Globus pallidus (tissue), 1 donor: ENCODE measurements at regions not wholly inside any gene's neighbourhood (a gene's known extent, or its start where the extent isn't known, plus 50 kb on each side); places are given as distances from the start of the nearest gene placed in this dataset.

Experiments
- DNase-seq: peaks from one replicate; pipeline ENCODE4 v3.0.0-alpha.2; 2015; ENCODE audit warnings: low spot score

DNA sequence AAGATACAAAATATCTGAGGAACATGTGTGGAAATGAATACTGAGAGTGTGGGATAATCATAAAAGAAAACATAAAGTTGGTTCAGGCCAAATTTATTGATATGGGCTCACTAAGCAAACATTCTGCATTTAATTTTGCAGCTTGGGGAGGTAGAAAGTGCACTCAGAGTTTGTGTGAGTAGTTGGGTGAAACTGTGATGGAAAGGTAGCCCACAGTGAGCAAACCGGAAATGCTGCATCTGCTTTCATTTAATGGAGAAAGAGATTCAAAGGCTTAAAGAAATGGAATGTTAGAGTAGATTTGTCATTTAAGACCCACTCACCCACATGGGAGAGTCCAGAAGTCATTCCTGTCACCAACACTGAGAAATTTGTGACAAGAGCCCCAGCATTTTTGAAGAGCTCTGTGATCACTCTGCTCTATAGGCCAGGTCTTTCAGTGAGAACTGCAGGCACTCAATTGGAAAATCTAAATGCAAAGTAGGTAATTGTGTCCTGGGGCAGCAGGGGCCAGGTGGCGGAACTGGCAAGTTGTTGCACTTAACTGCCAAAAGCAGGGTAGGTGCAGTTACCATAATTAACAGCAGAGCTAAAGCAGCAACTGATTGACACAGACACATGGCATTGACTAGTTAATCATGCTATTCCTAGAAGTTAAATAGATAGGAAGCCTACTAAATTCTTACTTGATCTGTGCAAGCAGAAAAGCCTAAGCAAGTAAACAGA, 1228.3 kb upstream of the PCDH20 start:
- no peak for DNase-seq

DNA sequence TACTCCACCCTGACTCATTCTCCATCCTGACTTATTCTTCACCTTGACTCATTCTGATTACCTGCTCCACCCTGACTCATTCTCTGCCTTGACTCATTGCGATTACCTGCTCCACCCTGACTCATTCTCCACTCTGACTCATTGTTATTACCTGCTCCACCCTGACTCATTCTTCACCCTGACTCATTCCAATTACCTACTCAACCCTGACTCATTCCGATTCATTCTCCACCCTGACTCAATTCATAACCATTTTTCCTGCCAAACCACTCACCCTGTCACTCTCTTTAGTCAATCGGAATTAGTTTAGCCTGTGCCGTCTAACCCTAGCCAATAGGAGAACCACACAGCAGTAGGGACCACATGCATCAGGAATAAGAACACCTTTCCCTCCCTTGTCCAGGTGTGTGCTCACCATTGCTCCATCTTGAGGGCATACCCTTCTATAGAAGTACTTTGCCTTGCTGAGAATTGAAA, 1227.4 kb upstream of the PCDH20 start:
- DNase-seq = no peak

DNA sequence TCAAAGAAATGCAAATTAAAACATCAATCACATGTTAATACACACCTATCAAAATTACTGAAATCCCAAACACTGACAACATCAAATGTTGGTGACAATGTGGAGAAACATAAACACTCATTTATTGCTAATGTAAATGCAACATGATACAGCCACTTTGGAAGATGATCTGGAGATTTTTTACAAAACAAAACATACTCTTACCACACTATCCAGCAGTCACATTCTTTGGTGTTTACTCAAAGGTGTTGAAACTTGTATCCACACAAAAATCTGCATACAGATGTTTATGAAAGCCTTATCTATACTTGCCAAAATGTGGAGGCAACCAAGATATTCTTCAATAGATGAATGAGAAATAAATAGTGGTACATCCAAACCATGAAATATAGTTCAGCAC, 1219.5 kb upstream of the PCDH20 start:
- DNase-seq = no peak

DNA sequence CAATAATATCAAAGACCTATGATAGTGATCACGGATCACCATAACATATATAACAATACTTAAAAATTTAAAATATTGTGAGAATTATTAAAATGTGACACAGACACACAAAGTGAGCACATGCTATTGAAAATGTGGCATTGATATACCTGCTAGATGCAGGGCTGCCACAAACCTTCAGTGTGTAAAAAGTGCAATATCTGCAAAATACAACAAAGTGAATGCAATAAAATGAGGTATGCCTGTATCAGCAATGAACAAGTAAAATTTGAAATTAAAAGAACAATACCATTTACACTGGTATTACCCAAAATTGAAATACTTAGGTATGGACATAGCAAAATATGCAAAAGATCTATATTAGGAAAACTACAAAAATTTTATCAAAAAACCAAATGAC, 1217.8 kb upstream of the PCDH20 start:
- no peak for DNase-seq

DNA sequence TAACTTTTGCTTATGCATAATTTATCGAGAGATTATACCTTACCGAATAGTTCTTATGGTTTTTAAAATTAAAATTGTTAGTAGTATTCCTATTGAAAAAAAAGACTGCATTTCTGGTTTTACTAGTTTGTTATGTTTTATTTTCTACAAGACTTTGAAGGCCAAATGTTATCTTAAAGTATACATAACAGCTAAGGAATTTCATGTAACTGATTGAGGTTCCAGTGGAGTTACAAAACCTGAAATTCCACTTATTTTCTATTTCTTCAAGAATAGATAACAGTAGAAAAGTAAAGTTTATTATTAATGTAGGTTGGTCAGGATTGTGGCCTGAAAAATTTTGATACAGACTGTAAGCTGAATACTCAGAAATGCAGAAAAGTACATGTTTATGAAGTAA, 1216.0 kb upstream of the PCDH20 start:
- no peak for DNase-seq

DNA sequence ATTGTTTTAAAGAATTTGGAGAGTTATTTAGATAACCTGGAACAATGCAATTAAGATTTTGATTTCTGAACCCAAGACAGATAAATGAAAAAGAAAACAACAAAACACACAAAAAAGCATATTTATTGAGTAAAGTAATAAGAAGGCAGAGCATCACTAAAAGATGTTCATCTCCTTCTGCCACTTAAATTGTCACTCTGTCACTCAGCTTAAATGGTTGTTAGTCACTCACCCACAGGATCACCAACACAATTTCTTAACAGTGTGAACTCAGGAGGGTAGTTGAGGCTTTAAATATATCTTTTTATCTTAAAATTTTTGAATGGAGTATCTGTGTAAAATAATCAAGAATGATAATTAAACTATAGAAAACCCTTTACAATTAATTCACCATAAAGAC, 1215.5 kb upstream of the PCDH20 start:
- no peak for DNase-seq

DNA sequence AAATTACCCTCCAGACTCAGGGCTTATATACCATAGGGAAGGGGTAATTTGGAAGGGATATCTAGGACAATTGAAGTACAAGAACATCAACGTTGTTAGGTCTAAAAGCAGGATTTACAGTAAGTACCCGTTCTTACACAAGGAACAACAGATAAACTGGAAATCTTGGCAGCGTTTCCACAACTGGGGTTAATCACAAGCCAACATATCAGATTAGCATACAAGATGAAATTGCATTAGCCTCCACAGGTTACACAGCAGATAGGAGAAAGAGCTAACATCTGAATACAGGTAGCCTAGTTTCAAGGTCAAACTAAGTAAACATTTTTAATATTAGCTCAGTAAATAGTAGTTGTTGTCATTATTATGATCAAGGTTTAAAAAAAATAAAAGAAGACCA, 1214.0 kb upstream of the PCDH20 start:
- no peak for DNase-seq

DNA sequence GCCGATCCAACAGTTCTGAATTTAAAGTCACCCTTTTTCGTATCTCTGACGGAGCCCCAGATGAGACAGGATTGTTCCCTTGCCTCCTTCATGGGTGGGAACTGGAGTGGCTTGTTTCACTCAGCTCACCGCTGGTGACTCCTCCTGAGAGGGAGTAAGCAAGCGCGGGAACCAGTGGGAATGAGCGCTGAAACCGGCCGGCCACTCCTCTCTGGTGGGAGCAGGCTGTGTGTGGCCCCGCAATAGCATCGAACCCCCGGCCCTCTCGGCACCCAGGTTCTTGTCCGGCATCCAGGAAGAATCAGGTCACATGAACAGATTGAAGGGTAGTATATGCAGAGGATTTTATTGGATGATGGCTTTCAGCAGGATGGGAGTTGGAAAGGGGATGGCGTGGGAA, 1211.6 kb upstream of the PCDH20 start:
- DNase-seq = no peak

DNA sequence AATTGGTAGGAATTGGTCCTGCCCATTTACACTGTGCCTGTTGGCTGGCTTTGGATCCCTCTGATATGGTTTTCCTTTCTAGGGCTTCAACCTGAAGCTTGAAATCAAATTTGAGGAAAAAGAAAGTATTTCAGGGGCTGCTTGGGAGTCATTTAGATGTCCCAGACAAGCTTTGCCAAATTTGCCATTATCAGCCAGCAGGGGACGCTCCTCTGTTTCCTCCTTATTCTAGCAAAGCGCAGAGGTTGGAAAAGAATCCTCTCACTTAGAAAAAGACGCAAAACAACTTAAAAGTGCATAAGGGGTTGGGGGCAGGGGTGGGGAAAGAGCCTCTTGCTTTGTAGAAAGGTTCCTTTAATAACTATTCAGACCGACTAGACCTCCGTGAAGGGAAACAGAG, 1211.1 kb upstream of the PCDH20 start:
- no peak for DNase-seq

DNA sequence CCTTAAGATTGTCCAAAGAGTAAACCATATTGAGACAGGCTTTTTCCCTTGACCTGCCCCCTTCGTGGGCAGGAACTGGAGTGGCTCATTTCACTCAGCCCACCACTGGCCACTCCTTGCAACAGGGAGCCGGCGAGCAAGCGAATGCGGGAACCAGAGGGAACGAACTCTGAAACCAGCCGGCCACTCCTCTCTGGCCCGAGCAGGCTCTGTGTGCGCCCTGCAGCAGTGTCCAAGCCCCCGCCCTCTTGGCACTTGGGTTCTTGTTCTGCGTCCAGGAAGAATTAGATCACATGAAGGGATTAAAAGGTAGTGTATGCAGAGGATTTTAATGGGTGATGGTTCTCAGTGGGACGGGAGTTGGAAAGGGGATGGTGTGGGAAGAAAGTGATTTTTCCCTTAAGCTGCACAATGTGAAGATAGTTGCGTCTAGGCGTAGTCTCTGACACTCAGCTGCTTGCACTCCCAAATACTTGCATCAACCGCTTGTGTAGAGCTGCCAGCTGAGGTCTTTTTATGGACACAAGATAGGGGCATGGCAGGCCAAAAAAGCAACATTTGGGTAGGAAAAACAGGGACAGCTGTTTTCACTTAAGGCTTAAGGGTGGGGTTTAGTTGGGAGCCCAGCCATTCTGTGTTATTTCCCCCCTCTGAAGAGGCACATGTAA, 1209.7 kb upstream of the PCDH20 start:
- DNase-seq = no peak

DNA sequence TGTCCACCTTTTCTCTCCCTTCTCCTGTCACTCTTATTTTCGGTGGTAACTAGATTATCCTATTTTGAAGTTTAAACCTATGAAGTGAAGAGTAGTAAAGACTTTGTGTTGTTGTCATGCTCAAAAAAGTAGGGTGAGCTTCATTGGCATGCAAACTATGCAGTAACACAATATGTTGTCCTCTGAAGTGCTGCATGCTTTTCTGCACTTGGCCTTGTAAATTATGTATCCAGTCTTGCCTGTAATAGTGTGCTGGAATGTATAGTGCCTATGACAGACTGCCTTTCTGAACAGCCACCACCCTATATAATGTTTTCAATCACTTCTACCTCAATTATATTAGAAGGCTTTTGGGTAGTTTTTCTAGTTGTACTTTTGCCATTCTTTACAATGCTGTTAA, 1198.2 kb upstream of the PCDH20 start:
- no peak for DNase-seq

DNA sequence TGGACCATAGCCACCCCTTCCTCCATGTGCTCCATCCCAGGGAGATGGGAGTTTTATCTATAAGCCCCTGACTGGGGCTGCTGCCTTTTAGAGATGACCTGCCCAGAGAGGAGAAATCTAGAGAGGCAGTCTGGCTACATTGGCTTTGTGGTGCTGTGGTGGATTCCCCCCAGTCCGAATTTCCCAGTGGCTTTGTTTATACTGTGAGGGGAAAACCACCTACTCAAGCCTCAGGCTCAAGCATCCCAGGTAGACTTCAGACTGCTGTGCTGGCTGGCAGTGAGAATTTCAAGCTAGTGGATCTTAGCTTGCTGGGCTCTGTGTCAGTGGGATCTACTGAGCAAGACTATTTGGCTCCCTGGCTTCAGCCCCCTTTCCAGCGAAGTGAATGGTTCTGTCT, 1195.7 kb upstream of the PCDH20 start:
- no peak for DNase-seq

DNA sequence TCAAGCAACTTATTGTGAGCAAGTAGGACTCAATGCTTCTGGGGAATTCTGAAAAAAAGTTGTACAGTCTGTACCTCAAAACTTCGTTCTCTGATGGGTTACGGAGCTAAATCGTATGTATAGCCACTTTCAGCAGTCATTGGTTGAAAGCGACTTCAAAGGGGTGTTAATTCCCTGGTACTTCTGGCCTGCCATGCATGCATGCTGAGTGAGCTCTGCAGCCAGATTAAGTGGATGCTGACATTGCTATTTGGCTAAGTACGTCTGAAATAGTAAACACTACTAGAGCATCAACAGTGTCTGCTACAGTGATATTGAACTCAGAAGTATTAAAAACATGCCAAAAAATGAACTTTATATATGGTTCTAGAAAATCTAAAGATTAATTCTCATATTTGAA, 1183.1 kb upstream of the PCDH20 start:
- DNase-seq = no peak

DNA sequence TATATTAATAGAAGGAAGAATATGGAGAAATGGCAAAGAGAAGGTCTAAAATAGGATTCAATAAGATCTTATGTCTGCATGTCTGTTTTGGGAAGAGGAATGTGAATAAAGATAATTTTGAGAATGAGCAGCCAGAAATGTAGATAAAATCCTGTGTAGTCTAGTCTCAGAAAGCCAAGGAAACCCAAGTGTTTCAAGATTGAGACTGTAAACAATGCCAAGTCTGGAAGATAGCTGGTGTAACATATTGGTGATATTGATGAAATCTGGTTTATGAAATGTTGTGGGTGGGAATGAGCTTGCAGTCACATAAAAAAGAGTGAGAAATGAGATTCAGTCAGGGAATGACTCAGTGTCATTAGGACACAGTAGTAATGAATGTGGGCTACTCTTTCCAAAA, 1180.3 kb upstream of the PCDH20 start:
- no peak for DNase-seq

DNA sequence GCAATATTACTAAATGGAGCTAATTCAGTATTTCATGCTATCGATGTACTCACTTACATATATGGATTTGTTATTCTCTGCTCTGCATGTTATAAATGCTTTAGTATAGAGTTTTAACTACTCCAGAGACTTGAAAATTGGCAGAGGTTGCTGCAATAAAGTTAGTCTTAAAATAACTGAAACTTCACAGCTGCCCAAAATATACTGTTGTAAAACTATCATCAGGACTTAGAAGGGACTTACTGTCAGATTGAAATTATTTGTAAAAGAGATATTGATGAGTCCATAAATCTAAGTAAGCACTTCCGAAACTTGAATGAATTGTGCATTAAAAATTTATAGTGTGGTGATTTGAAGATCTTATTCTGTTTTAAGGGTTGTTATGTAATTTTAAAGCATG, 1178.2 kb upstream of the PCDH20 start:
- no peak for DNase-seq

DNA sequence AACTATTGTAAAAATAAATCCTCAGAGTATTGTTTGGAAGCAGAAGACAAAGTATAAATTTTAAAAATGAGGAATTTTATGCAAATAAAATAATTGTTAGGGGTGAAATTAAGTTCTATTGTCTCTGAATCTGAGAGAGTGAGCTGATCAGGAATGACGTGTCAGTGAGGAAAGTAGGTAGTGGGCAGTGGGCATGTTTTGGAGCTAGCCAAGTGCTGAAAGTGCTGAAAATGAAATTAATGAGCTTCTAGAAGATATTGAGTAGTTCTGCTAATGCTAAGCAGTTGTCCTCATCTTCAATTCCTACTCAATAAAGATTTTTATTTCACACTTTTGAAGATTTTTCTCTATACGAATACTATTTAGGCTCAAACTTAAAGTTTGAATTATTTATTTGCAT, 1167.8 kb upstream of the PCDH20 start:
- DNase-seq = no peak

DNA sequence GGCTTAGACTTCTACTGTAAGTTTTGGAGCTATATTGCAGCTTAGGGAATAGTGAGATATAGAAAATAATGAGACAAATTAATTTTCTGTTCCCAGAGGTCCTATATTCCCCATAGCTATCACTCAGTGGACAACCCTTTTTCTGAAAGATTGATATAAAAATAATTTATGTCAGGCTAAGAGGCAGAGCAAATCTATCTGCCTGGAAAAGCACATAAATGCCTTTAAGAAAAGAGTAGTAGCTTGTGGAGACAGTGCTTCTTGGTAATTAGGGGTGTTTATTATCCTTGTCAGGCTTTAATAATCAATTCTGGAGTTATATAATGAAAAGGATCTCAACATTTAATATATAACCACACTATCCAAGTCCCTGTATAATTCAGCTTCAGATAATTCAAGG, 1162.8 kb upstream of the PCDH20 start:
- no peak for DNase-seq

DNA sequence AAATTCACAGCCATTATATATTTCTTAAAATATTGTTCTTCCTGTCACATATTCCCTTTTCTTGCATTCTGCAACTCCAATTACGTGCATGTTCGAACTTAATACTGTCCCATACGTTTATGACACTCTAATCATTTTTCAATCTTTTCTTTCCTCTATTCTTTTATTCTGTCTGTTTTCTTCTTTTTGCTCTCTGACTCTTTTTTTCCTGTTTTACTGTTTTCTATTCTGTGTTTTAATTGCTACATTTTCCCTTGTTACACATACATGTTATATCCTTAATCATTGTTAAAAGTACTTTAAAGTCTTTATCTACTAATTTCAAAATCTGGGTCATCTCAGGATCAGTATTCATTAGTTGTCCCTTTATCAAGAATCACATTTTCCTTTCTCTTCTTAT, 1149.1 kb upstream of the PCDH20 start:
- no peak for DNase-seq

DNA sequence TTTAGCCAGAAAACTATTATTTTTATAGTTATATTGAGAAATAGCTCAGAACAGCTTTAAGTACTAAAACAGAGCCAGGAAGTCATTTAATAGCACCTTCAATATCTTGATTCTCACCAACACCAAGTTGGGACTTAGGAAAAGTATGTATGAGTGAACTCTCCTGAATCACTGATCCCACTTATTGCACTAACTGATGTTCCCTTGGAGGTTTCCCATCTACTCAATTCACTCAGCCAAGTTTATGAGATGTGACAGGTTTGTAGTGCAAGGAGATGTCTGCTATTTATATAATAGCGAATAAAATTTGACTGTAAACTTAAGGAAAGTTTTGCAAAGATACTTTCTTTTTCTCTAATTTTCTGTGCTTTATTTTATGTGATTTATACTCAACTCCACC, 1147.6 kb upstream of the PCDH20 start:
- no peak for DNase-seq

DNA sequence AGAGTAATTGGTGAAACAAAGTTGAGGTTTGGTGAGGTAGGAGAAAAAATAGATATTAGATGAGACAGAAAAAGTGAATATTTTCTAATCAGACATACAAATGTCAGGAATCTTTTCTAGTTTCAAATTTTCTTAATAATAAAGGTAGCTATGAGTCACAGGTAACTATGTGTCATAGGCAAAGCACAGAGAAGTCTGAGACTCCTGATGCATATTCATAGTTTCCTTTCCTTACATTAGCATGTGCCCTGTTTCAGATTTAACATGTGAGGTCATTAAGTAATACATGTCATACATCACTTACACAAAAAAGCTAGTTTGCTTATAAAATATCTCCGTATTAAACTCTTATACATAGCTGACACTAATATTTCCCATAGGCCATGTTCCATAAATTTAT, 1141.3 kb upstream of the PCDH20 start:
- no peak for DNase-seq

DNA sequence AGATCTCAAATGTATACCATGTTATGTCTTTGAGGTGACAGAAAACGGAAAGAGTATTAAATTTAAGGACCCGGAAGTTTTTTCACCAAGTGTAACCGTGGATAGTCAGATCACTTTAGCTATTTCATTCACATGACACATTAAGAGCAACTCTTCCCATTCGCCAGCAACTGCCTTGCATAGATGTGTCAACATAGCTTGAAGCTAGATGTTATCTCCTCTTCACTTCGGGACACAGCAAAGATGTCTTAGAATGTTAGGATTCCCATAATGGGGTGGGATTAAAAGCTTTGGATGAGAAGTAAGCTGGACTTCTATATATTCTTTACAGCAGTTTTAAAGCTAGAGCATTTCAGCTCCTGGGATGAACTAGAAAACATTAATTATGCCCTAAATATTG, 1135.9 kb upstream of the PCDH20 start:
- DNase-seq = no peak

DNA sequence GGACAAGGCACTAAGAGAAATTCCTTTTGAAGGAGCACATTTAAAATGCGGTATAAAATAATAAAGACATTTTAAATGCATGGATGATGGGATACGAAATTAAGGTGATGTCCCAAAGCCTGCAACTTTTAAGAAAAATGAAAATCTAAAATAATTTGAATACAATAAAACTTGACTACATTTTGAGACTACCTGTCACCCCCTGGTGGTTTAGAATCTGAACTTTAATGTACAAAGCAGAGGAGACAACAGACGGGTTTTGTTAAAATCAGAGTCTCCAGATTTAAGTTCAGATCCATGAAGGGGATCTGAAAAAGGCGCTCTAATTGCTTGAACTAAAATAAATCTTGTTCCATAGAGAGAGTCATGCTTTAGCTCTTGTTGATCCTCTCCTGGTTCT, 1129.3 kb upstream of the PCDH20 start:
- no peak for DNase-seq

DNA sequence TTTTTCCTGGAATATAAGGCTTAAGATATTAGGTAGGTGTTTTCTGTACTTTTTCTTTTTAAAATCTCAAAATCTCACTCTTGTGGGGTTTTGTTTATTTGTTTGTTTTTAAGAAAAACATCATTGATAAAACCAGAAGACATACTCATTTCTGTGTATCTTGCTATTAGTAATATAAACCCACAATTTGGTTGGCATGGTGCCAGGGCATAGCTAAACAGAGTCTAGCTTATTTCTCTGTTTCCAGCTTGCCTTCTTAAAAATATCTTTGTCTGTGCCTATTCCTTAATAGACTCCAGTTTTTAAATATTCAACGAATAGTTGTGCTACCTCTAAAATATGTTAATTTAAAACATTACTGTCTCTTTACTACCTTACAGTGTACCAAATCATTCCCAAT, 1121.9 kb upstream of the PCDH20 start:
- no peak for DNase-seq

DNA sequence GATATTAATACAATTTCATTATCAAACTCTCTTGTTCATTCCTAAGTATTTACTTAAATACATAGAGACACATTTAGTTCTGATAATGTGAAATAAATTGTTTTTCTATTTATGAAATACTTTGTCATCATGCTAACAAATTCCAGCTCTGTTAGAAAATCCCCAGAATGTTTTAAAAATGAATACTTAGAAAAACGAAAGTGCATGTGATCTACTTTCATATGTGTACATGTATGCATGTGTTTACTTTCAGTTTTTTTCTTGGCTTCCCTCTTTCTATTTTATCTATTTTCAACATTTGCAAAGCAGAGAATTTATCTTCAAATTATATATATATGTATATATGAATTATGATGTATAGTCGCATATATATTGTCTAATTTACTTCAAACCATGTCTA, 1110.0 kb upstream of the PCDH20 start:
- no peak for DNase-seq
